ENCODE measurements at regions not wholly inside any gene's neighbourhood (a gene's known extent, or its start where the extent isn't known, plus 50 kb on each side); places are given as distances from the start of the nearest gene placed in this dataset.

GRCh38 chr1:187985145-187985896 lies 1156.6 kb downstream of the PLA2G4A start:
- TF ChIP-seq CTCF (conservative IDR thresholded peaks at IDR 0.05; ENCODE audit: low read depth in 2 of 2) (no peak), EZH2 (IDR thresholded peaks at IDR 0.05; ENCODE audit: low read depth, unreplicated experiment) (no peak), POLR2AphosphoS5 (IDR thresholded peaks at IDR 0.05; ENCODE audit: low read depth) (no peak), EZH2phosphoT487 (IDR thresholded peaks at IDR 0.05; ENCODE audit: unreplicated experiment) (no peak), REST (IDR thresholded peaks at IDR 0.05; ENCODE audit: unreplicated experiment) (no peak), ETS1 (IDR thresholded peaks at IDR 0.05) (no peak), CREB1 (CRISPR knock-in tag; IDR thresholded peaks at IDR 0.05; ENCODE audit: low read depth) (no peak), NANOG (IDR thresholded peaks at IDR 0.05; ENCODE audit: borderline replicate concordance) (no peak)

Measured in GM23338 (cell line).